HG03439 (cell line): ENCODE measurements at regions not wholly inside any gene's neighbourhood (a gene's known extent, or its start where the extent isn't known, plus 50 kb on each side); places are given as distances from the start of the nearest gene placed in this dataset.

Source experiments
- ATAC-seq: cut with Tn5 transposase; IDR thresholded peaks from one replicate; pipeline ENCODE4 v1.9.1; 2021; ENCODE audit warnings: mild to moderate bottlenecking, moderate library complexity; ENCODE audit not compliant: unreplicated experiment

GRCh38 chr13:109671919-109672318, 114.5 kb downstream of the IRS2 start:
- ATAC-seq = no peak

- no peak for ATAC-seq
These were observed 115.6 kb downstream of the IRS2 start for GRCh38 chr13:109670776-109671175.

- no peak for ATAC-seq
These were observed 116.4 kb downstream of the IRS2 start for GRCh38 chr13:109669956-109670355.

DNA sequence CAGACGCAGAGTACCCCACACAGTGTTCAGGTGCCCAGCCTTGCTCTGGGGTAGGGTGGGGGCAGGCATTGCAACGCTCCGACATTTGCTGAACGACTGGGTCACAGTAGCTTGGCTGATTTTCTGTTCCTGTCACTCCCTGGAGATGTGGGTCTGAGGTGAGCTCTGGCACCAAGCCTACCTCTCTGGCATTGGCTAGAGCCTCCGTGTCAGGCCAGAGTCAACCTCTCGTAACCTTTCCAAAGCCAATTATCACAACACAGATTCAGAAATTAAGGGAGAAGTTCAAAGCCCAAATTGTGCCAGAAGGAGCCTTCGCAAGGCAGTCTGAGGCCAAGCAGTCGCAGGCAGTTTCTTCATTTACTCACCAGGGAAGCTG, 117.2 kb downstream of the IRS2 start:
- ATAC-seq = no peak

- ATAC-seq = no peak
These were observed 117.8 kb downstream of the IRS2 start for GRCh38 chr13:109668433-109669233.

DNA sequence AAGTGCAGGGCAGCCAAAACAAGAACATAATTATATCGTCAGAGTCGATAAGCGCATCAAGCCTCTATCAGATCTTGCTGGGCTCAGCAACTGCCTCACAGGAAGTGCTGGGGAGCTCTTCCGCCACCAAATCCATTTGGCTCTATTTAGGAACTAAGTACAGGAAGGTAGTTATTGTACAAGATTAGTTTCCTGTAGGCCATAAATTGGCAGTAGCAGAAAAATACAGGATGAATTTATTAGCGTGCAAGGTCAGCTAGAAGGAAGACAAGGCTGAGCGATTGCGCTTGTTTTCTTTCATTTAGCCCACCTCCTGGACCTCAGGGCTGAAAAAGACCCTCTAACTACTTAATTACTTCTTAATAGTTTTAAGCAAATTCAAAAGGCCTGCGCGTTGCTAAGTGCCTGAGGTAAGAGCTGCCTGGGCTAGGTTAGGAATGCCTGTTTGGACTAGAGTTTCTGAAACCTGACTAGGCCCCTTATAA, 118.5 kb downstream of the IRS2 start:
- ATAC-seq = no peak

GRCh38 chr13:109667056-109667455, 119.3 kb downstream of the IRS2 start:
- no peak for ATAC-seq

DNA sequence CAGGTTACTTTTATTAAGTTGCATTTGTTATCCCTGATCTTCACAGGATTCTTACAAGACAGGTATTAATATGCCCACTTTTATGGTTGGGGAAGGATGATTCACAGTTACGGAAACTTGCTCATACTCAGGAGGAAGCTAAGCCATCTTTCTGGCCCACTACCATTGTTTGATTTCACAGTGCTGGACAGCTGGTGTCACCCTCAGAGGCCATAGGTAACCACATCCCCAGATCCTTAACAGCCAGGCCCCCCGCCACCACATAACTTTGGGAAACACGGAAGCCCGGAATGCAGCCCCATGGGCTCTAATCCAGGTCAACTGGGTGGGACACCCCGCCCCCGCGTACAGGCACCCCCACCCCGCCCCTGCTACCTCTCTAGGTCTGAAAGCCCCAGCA, 119.7 kb downstream of the IRS2 start:
- no peak for ATAC-seq

GRCh38 chr13:109665781-109666249, 120.6 kb downstream of the IRS2 start:
- ATAC-seq = no peak

DNA sequence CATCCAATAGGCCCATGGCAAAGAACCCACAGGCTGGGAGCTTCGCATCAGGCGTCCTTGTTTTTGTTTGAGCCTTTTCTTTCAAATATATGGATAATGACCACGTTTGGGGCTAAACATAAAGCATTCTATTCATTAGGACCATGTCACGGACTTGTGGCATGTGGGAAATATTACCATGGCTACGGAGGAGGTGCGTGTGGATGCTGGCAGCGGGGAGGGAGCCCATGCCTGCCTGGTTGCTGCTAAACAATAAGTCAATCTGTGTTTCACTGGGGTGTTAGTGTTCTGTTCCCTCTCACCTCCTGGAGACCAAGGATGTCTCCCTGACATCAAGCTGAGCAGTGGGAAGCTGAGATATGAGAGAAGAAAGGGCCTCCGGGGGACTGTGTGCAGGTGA, 121.1 kb downstream of the IRS2 start:
- no peak for ATAC-seq

- ATAC-seq = no peak
These were observed 129.0 kb downstream of the IRS2 start for GRCh38 chr13:109657395-109657794.

DNA sequence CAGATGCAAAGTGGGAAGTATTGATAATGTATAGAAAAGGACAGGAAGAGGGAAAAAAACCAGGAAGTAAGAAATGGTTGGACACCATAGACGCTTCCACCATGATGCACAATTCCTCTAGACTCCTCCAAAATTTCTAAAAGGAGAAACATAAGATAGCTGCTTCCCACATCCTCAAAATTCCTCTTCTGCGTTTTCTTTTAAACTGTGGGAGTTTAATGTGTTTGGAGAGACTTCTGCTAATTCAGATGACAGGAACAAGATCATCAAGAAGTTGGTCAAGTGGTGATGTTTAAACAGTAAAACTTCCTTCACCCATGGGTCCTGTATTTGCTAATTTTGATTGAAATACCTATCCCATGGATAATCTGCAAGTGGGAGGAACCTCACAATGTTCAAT, 130.2 kb downstream of the IRS2 start:
- no peak for ATAC-seq

GRCh38 chr13:109655611-109656010, 130.8 kb downstream of the IRS2 start:
- ATAC-seq = no peak

GRCh38 chr13:109655206-109655600, 131.2 kb downstream of the IRS2 start:
- ATAC-seq = no peak

DNA sequence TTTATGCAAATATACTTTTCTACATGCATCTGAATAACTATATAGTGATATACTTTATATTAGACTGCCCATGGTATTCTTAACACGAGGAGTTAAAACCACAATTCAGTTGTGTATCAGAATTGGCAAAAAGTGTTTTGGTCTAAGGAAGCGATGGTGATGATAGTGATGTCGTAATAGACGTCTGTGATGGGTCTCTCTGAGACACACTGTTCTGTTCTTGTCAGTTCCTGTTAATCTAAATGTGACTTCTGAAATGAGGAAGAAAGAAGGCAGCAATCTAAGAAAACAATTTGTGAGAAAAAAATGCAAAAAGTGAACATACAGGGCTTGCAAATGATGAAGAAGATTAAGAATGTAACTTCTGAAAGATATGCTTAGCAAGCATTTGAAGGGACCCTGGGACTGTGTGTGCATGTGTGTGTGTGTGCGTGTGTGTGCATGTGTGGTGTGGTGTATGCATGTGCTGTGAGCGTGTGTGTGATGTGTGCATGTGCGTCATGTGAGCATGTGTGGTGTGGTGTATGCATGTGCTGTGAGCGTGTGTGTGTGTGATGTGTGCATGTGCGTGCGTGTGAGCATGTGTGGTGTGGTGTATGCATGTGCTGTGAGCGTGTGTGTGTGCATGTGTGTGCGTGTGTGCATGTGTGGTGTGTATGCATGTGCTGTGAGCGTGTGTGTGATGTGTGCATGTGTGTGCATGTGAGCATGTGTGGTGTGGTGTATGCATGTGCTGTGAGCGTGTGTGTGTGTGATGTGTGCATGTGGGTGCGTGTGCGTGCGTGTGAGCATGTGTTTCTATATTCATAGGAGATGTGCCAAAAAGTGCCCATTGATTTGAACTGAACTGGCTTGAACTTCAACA, 131.8 kb downstream of the IRS2 start:
- no peak for ATAC-seq

GRCh38 chr13:109652531-109652930, 133.9 kb downstream of the IRS2 start:
- no peak for ATAC-seq

- ATAC-seq = no peak
These were observed 134.5 kb downstream of the IRS2 start for GRCh38 chr13:109651854-109652253.

DNA sequence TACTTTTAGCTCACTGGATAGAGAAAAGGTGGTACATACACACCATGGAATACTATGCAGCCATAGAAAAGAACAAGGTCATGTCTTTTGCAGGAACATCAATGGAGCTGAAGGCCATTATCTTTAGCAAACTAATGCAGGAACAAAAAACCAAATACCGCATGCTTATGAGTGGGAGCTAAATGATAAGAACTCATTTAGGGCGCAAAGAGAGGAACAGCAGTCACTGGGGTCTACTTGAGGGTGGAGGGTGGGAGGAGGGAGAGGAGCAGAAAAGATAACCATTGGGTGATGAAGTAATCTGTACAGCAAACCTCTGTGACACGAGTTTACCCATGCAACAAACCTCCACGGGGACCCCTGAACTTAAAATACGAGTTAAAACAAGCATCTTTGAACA, 135.1 kb downstream of the IRS2 start:
- ATAC-seq = no peak

DNA sequence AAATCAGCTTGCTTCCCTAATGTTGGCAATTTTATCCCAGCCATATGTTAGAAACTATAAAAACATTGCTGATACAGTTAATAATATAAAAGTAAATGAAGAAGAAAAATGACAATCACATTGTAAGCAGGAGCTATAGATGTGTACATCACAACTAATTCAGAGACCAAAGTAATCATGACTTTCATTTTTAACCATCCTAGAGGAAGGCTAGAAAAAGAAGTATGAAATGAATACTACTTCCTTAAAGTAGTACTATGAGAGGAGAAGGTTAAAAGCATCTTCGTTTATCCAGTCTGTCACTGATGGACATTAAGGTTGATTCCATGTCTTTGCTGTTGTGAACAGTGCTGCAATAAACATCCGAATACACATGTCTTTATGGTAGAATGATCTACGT, 135.5 kb downstream of the IRS2 start:
- no peak for ATAC-seq

DNA sequence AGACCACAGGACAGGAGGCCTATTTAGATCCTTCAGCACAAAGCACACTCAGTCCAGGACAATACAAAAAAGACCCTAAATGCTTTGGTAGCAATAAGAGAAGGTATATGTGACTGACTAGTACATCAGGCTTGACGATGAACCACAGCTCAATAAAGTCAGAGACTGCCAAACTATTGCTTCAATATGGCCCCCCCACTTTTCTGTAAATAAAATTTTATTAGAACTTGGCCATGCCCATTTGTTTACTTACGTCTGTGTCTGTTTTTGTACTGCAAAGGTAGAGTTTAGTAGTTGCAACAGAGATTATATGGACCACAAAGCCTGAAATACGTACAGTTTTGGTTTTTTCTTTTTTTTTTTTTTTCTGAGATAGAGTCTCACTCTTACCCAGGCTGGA, 136.7 kb downstream of the IRS2 start:
- no peak for ATAC-seq

- ATAC-seq = no peak
These were observed 138.7 kb downstream of the IRS2 start for GRCh38 chr13:109647699-109648098.

DNA sequence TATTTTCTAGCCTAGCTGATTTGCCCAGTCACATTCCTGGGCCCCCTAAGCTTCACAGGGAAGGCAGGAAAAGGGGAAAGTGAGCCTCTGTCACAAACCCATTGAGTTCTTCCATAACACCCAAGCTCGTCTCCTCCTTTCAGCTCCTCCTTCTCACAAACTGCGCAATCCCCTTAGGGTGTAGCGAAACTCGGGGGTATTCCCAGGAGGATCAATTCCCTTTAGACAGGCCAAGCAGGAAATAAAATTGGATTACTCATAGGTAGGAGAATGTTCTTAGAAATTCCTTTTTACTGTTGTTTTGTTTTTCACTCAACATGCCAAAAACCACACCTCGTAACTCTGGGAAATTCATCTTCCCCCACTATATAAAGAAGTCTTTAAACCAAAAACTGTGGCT, 139.3 kb downstream of the IRS2 start:
- ATAC-seq = no peak
